Vagina (tissue), 2 donors: ENCODE measurements at regions not wholly inside any gene's neighbourhood (a gene's known extent, or its start where the extent isn't known, plus 50 kb on each side); places are given as distances from the start of the nearest gene placed in this dataset.
"Not testable (repeated sequence)": the region's sequence is repeated elsewhere in the genome, so short reads cannot be mapped to it uniquely, and the experiment has no call there.

Experiments used
- DNase-seq, 2 donors: peaks; one replicate each; pipeline ENCODE4 v3.0.0-alpha.2; 2017; ENCODE audit errors: extremely low spot score in 2 of 2
- H3K27ac ChIP-seq: fragments of 200-600 bp; sonication (generic); one replicate; pipeline ENCODE4 v1.5.1; 2019
- H3K27me3 ChIP-seq: fragments of 200-600 bp; sonication (generic); one replicate; pipeline ENCODE4 v1.5.1; 2019
- H3K36me3 ChIP-seq, 2 donors: fragments of 200-600 bp; sonication (generic); one replicate each; pipeline ENCODE4 v1.5.1; 2017 to 2019
- H3K4me1 ChIP-seq: fragments of 200-600 bp; sonication (generic); one replicate; pipeline ENCODE4 v1.5.1; 2019
- H3K4me3 ChIP-seq, 2 donors: fragments of 200-600 bp; sonication (generic); 1 replicate in 1 of 2; 2 replicates in 1 of 2; pipeline ENCODE4 v1.5.1; 2016 to 2019
- H3K9me3 ChIP-seq: fragments of 200-600 bp; sonication (generic); one replicate; pipeline ENCODE4 v1.5.1; 2019
- CTCF ChIP-seq, 3 experiments: fragments of 450-650 bp in 2 of 3; fragments of 200-600 bp in 1 of 3; sonication (generic) in 1 of 3; IDR thresholded peaks; one replicate each; pipeline ENCODE4 v1.5.1; 2017 to 2019; ENCODE audit warnings: antibody characterized with exemption in 3 of 3, mild to moderate bottlenecking in 2 of 3, moderate library complexity in 2 of 3
- POLR2A ChIP-seq, 2 donors: fragments of 450-650 bp; IDR thresholded peaks; one replicate each; pipeline ENCODE4 v1.6.1; 2017; ENCODE audit warnings: antibody characterized with exemption in 2 of 2, mild to moderate bottlenecking in 2 of 2, moderate library complexity in 2 of 2
- POLR2AphosphoS5 ChIP-seq, 2 donors: sonication (generic); formaldehyde crosslinking; IDR thresholded peaks; one replicate each; pipeline ENCODE4 v1.9.0; 2017; ENCODE audit warnings: antibody characterized with exemption in 2 of 2, mild to moderate bottlenecking in 2 of 2, low read depth in 1 of 2; ENCODE audit not compliant: insufficient read depth in 1 of 2
- intact Hi-C: fragments of 100-400 bp; cut with DNase I; formaldehyde crosslinking; loops from one replicate; pipeline ENCODE4 v1.15.1; 2023

DNA sequence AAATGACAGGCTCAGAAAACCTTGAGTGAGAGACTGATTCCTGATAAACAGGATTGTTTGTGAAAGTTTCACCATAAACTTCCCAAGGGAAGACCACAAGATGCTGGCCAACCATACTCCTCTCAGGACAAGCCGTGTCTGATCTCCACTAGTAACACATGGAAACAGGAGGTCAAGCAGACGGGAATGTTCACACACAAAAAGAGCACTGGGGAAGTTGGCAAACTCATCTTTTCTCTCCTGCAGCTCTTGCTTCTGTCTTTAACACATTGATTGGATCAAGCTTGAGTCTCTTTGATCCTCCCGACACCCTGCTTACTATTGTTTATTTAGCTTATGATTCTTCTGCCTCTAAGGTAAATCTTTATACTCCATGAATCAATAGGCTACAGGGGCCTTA is 713.5 kb downstream of the PDCD6IP start:
- Histone ChIP-seq H3K9me3 (no peaks in the 10 kb centered on the region), H3K27me3 (no peaks in the 10 kb centered on the region), H3K36me3 (no peaks in the 10 kb centered on the region), H3K4me1 (no peaks in the 10 kb centered on the region), H3K4me3 (no peak overlapping the region), H3K27ac (no peak overlapping the region)
- no peak for DNase-seq
- intact Hi-C loops: no loop called here
- TF ChIP-seq POLR2AphosphoS5 (IDR thresholded peaks at IDR 0.05; ENCODE audit: insufficient read depth in 1 of 2, low read depth in 1 of 2): no peak
- no peak for TF ChIP-seq POLR2A (IDR thresholded peaks at IDR 0.05)
- TF ChIP-seq CTCF (IDR thresholded peaks at IDR 0.05): no peak

- H3K27ac ChIP-seq, H3K27me3 ChIP-seq, H3K4me3 ChIP-seq, intact Hi-C loops, H3K36me3 ChIP-seq, DNase-seq, H3K4me1 ChIP-seq, H3K9me3 ChIP-seq: not testable (repeated sequence)
Observed at GRCh38 chr3:34519008-34519407, 720.6 kb downstream of the PDCD6IP start.

DNA sequence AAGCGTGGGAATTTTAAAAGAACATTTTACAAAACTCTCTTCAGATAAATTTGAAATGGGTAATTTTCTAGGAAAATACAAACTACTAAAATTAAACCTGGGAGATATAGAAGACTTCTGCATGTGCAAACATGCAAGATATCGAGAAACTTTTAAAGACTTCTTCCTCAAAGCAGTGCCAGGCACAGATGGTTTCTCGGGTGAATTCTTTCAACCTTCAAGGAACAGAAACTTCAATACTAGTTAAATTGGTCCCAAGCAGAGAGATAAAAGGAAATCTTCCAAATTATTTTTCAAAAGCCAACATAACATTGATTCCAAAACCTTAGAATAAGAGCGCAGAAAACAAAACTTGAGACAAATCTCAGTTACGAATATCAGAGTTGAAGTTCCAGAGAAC is 732.7 kb downstream of the PDCD6IP start:
- no peaks in the 10 kb centered on the region for H3K36me3 ChIP-seq
- H3K9me3 ChIP-seq: no peaks in the 10 kb centered on the region
- H3K4me1 ChIP-seq: no peaks in the 10 kb centered on the region
- intact Hi-C loops: no loop called here
- H3K4me3 ChIP-seq: no peak overlapping the region
- no peak for DNase-seq
- H3K27ac ChIP-seq: no peak overlapping the region
- no peak for TF ChIP-seq POLR2AphosphoS5 (IDR thresholded peaks at IDR 0.05; ENCODE audit: insufficient read depth in 1 of 2, low read depth in 1 of 2)
- TF ChIP-seq POLR2A (IDR thresholded peaks at IDR 0.05): no peak
- no peak for TF ChIP-seq CTCF (IDR thresholded peaks at IDR 0.05)
- no peaks in the 10 kb centered on the region for H3K27me3 ChIP-seq

DNA sequence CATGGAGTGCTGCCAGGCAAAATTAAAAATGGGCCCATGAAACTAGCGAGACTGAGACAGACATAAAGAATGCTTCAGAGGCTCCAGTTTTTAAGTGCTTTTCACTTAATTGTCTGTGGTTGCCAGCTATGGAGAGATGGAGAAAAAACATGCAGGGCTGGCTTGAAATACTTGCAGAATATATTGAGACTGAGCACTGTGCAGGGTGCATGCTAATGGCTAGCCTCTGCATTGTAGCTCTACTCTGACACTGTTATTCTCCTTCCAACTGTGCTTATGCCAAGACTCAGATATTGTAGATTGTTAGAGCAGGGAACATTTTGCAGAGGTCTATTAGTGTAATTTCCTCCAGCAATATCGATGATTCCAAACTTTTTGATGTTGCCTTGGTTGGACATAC is 735.0 kb downstream of the PDCD6IP start:
- no peaks in the 10 kb centered on the region for H3K9me3 ChIP-seq
- no peaks in the 10 kb centered on the region for H3K36me3 ChIP-seq
- no peak overlapping the region for H3K4me3 ChIP-seq
- intact Hi-C loops: no loop called here
- H3K4me1 ChIP-seq: no peaks in the 10 kb centered on the region
- TF ChIP-seq POLR2AphosphoS5 (IDR thresholded peaks at IDR 0.05; ENCODE audit: insufficient read depth in 1 of 2, low read depth in 1 of 2) (no peak), POLR2A (IDR thresholded peaks at IDR 0.05) (no peak), CTCF (IDR thresholded peaks at IDR 0.05) (no peak)
- no peak overlapping the region for H3K27ac ChIP-seq
- H3K27me3 ChIP-seq: no peaks in the 10 kb centered on the region
- no peak for DNase-seq

- intact Hi-C loops: no loop called here
- DNase-seq: no peak
- Histone ChIP-seq H3K4me3 (no peak overlapping the region), H3K36me3 (no peaks in the 10 kb centered on the region), H3K27me3 (no peaks in the 10 kb centered on the region), H3K4me1 (no peaks in the 10 kb centered on the region), H3K9me3 (no peaks in the 10 kb centered on the region), H3K27ac (no peak overlapping the region)
- TF ChIP-seq CTCF (IDR thresholded peaks at IDR 0.05) (no peak), POLR2A (IDR thresholded peaks at IDR 0.05) (no peak), POLR2AphosphoS5 (IDR thresholded peaks at IDR 0.05; ENCODE audit: insufficient read depth in 1 of 2, low read depth in 1 of 2) (no peak)
Observed at GRCh38 chr3:34534013-34534412, 735.6 kb downstream of the PDCD6IP start.

GRCh38 chr3:34544136-34544535 is 745.7 kb downstream of the PDCD6IP start:
- no peaks in the 10 kb centered on the region for H3K9me3 ChIP-seq
- no peaks in the 10 kb centered on the region for H3K27me3 ChIP-seq
- H3K4me3 ChIP-seq: no peak overlapping the region
- H3K4me1 ChIP-seq: no peaks in the 10 kb centered on the region
- DNase-seq: no peak
- H3K36me3 ChIP-seq: no peaks in the 10 kb centered on the region
- intact Hi-C loops: no loop called here
- H3K27ac ChIP-seq: no peak overlapping the region
- no peak for TF ChIP-seq CTCF (IDR thresholded peaks at IDR 0.05)
- no peak for TF ChIP-seq POLR2AphosphoS5 (IDR thresholded peaks at IDR 0.05; ENCODE audit: insufficient read depth in 1 of 2, low read depth in 1 of 2)
- TF ChIP-seq POLR2A (IDR thresholded peaks at IDR 0.05): no peak
